ENCODE measurements at regions not wholly inside any gene's neighbourhood (a gene's known extent, or its start where the extent isn't known, plus 50 kb on each side); places are given as distances from the start of the nearest gene placed in this dataset.

GRCh38 chr12:93056971-93057535, 128.0 kb upstream of the EEA1 start:
- no peaks in the 10 kb centered on the region for H3K9me3 Mint-ChIP-seq (ENCODE audit: unreplicated experiment)
- H3K4me1 Mint-ChIP-seq (ENCODE audit: unreplicated experiment) = peaks cover 7% of the 10 kb centered on the region
- no peaks in the 10 kb centered on the region for H3K36me3 Mint-ChIP-seq (ENCODE audit: low read depth, unreplicated experiment)
- DNase-seq (ENCODE audit: low spot score) = no peak
- no peak overlapping the region for H3K27ac Mint-ChIP-seq (ENCODE audit: unreplicated experiment)
- no peak overlapping the region for H3K4me3 Mint-ChIP-seq (ENCODE audit: unreplicated experiment)
- TF ChIP-seq CTCF (IDR thresholded peaks at IDR 0.05; ENCODE audit: unreplicated experiment) = no peak
- H3K27me3 Mint-ChIP-seq (ENCODE audit: unreplicated experiment) = peaks cover 1% of the 10 kb centered on the region

GRCh38 chr12:93058280-93058679, 129.2 kb upstream of the EEA1 start:
- Mint-ChIP-seq H3K9me3 (ENCODE audit: unreplicated experiment) (no peaks in the 10 kb centered on the region), H3K36me3 (ENCODE audit: low read depth, unreplicated experiment) (no peaks in the 10 kb centered on the region), H3K4me3 (ENCODE audit: unreplicated experiment) (no peak overlapping the region), H3K27ac (ENCODE audit: unreplicated experiment) (no peak overlapping the region), H3K4me1 (ENCODE audit: unreplicated experiment) (peaks cover 7% of the 10 kb centered on the region), H3K27me3 (ENCODE audit: unreplicated experiment) (peaks cover 1% of the 10 kb centered on the region)
- TF ChIP-seq CTCF (IDR thresholded peaks at IDR 0.05; ENCODE audit: unreplicated experiment) = no peak
- no peak for DNase-seq (ENCODE audit: low spot score)

GRCh38 chr12:93059288-93059687, 130.2 kb upstream of the EEA1 start:
- H3K27me3 Mint-ChIP-seq (ENCODE audit: unreplicated experiment) = peaks cover 1% of the 10 kb centered on the region
- H3K27ac Mint-ChIP-seq (ENCODE audit: unreplicated experiment) = no peak overlapping the region
- no peaks in the 10 kb centered on the region for H3K36me3 Mint-ChIP-seq (ENCODE audit: low read depth, unreplicated experiment)
- no peak for TF ChIP-seq CTCF (IDR thresholded peaks at IDR 0.05; ENCODE audit: unreplicated experiment)
- DNase-seq (ENCODE audit: low spot score) = no peak
- H3K4me1 Mint-ChIP-seq (ENCODE audit: unreplicated experiment) = peaks cover 7% of the 10 kb centered on the region
- H3K9me3 Mint-ChIP-seq (ENCODE audit: unreplicated experiment) = no peaks in the 10 kb centered on the region
- H3K4me3 Mint-ChIP-seq (ENCODE audit: unreplicated experiment) = no peak overlapping the region

- Mint-ChIP-seq H3K4me1 (ENCODE audit: unreplicated experiment) (peaks cover 7% of the 10 kb centered on the region), H3K36me3 (ENCODE audit: low read depth, unreplicated experiment) (no peaks in the 10 kb centered on the region), H3K4me3 (ENCODE audit: unreplicated experiment) (no peak overlapping the region), H3K27ac (ENCODE audit: unreplicated experiment) (no peak overlapping the region), H3K9me3 (ENCODE audit: unreplicated experiment) (no peaks in the 10 kb centered on the region), H3K27me3 (ENCODE audit: unreplicated experiment) (peaks cover 1% of the 10 kb centered on the region)
- no peak for DNase-seq (ENCODE audit: low spot score)
- no peak for TF ChIP-seq CTCF (IDR thresholded peaks at IDR 0.05; ENCODE audit: unreplicated experiment)
Measured at GRCh38 chr12:93059925-93060665, 131.0 kb upstream of the EEA1 start.

All from endothelial cell (in vitro differentiated cells).